Daoy (cell line): ENCODE measurements at regions not wholly inside any gene's neighbourhood (a gene's known extent, or its start where the extent isn't known, plus 50 kb on each side); places are given as distances from the start of the nearest gene placed in this dataset.
A peak's percentile ranks its signal among the peaks of the same experiment; 100 is the strongest.
"Not testable (repeated sequence)": the region's sequence is repeated elsewhere in the genome, so short reads cannot be mapped to it uniquely, and the experiment has no call there.

Source experiments
- DNase-seq: peaks from one replicate; pipeline ENCODE4 v3.0.0-alpha.2; 2015; ENCODE audit warnings: low read depth

DNA sequence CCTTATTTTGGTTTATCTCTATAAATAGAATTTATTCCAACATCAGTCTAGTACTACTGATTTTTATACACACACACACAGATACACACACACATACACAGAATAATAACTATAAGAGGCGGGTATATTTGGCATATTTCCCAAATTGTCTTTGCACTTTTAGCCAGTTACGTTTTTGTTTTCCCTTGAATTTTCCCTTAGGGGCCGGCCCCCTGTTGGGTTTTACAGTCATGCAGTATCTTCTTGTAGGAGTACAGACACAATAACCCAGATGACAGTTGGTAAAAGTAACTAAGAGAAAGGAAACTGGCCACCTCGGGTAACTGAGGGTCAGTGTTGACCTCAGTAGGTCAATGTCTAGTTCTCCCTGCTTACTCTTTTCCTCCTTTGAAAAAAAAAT lies 50.9 kb downstream of the DISP1 start:
- no peak for DNase-seq

DNA sequence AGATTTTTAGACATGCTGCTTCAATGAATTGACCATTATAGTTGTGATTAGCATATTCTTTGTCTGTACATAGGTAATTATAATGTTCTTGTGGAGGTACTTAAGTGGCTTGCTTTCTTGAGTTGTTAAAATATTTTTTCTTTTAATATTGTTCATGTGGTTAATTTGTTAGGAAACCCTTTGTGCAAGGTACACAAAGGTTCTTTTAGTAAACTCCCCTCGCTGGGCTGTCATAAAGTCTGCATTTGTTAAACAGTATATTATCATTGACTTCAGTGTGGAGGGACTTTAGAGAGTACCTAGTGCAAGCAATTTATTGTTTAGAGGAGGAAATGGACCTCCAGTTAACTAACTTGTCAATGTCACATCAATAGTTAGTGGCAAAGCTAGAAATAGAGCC lies 52.5 kb downstream of the DISP1 start:
- no peak for DNase-seq

DNA sequence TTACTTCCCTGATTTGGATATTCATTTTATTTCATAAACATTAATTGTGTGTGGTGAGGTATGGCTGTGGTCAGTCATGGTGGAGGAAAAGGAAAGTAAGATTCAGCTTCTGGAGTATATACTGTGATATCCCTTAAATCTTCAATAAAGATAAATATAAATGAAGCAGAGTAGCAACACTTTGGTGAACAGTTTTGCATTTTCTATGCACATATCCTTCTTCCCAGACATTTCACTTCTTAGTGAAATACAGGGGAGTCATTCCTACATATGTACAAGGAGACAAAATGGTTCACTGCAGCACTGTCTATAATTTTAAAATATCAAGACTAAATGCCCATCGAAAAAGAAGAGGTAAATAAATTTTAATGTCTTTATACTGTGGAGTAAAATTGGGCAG lies 61.3 kb downstream of the DISP1 start:
- DNase-seq: no peak

DNA sequence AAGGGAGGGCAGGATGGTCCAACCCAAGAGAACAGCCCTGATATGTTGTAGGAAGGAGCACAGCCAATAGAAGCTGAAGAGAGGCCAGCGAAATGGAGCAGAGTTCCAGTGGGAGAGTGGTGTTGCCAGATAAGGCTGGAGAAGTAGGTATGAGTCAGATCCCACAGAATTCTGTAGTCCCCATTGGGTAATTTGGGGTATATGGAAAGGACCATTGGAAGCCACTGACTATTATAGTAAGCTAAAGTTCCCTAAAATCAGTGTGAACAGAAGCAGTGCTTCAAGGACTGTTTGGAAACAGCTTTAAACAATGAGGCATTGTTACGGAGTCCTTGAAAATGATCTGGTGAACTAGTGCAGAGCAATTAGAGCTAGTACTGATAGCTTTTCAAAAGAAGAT lies 63.0 kb downstream of the DISP1 start:
- DNase-seq: no peak

DNA sequence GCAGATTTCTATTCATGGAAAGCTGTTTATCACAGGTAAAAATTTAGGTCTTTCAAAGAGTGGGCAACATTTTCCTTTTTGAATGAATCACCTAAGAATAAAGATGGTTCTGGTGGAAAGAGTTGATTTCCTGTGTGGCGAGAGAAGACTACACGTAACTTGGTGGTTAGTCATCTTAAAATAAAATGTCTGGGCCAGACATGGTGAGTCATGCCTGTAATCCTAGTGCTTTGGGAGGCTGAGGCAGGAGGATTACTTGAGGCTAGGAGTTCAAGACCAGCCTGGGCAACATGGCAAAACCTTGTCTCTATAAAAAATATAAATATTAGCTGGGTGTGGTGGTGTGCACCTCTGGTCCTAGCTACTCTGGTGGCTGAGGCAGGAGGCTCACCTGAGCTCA lies 65.7 kb downstream of the DISP1 start:
- peak; percentile 76 for DNase-seq

DNA sequence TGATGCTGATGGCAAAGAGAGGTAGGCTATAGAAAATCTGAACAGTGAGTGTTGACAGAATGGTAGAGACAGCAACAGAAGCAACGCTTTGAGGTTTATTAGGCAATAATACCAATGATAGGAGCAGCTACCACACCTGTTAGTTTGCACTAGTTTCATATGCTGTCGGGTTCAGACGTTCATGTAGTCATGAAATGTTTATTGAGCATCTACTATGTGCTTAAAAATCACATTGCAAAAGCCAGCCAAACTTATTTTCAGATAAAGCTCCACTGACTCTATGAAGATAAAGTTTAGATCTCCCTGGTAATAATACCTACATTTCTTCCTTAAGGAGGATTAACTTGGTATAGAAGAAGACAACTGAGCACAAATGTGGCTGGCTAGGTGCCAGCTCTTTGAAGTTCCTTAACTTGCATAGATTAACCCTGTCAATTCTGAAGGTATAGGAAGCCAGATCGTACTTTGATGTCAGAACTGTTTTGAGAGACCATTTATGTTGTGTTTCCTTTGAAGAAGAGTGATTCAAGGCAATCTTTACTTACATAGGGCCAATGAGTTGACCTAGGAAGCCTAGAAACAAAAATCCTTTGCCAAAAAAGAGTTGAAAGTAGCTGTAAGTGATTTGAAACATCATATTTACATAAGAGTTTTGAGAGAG lies 71.5 kb downstream of the DISP1 start:
- no peak for DNase-seq

DNA sequence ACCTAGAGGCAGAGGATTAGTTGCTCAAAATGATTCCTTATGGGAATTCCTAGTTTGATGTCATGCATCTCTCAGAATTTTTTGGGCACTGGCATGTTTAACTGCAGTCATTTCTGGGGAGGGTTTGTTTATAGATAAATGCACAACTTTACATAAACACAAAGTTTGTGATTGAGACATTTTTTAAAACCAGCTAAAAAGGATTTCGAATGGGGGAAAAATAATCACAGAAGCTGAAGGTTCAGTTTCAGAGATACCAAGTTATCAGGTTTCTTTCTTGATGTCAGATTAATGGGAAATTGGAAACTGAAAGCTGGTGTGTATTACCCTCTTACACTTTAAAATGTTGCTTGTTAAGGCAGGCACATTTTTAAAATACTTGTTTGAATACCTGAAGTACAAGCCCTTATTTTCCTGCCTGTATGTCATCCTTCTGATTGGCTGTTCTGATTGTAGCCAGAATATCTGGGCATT lies 72.1 kb downstream of the DISP1 start:
- DNase-seq: no peak

DNA sequence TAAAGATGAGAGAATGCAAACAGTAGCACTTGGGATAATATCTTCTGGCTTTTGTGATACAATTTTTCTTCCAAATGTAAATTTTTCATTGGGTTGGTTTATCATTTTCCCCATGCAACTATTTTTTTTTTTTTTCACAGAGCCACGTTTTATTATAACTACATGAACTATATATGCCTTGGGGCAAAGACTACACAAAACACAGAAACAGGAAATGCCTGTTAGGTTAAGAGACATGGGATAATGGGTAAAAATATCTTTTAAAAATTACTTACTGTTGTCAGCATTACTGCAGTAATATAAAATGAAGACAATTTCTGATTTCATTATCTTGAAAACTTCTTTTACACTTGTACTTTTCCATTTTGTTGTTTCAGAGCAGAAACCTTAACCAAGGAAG lies 74.6 kb downstream of the DISP1 start:
- DNase-seq: no peak

DNA sequence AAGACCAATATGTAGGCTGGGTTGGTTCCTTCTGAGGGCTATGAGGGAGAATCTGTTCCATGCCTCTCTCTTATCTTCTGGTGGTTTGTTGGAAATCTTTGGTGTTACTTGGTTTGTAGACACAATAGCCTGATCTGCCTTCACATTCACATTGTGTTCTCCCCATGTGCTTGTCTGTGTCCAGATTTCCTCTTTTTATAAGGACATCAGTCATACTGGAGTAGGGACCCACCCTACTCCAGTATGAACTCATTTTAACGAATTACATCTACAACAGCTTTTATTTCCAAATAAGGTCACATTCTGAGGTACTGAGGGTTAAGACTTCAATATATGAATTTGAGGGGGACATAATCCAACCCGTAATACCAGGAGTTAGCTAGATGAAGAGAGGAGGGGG lies 75.9 kb downstream of the DISP1 start:
- no peak for DNase-seq

DNA sequence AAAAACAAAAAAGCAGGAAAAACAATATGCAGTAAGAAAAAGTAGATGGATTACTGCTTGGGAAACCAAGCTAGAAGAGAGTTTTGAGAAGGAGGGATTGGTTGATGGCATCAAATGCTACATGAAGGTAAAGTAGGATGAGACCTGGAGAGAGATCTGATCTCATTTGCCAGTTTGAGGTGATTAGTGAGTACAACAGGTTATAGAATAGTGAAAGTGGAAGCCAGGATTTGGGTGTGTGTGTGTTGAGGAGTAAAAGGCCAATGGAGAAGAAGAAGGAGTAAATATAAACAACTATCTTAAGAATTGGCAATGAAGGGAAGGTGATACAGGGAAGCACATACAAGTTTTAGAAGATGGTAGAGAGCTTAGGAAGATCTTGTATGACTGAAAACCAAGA lies 76.7 kb downstream of the DISP1 start:
- no peak for DNase-seq

DNA sequence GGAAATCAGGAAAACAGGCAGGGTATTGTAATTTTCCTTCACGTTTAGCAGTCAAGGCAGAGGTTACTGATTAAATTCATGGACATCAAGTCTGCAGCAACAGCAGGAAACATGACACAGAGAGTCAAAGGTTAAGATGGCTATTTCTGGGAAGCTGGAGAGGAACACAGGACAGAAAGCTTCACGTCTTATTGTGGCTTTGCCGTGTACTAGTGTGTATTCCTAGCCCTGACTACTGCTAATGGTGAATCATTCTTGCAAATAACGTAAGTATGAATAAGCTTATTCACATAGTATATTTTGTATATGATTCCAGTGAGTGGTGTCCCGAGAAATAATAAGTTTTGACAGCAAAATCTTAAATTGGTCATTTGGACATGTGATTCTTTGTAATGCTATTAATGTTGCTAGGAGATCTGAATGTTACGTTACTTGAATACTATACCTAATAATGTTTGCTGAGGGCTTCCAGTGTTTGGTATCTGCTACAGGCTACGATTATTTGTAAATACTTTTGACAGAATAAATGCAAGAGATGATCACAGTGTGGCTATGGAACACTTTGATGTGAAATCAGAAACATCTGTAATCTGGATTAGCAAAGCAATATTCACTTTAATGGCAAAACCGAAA lies 77.4 kb downstream of the DISP1 start:
- no peak for DNase-seq

DNA sequence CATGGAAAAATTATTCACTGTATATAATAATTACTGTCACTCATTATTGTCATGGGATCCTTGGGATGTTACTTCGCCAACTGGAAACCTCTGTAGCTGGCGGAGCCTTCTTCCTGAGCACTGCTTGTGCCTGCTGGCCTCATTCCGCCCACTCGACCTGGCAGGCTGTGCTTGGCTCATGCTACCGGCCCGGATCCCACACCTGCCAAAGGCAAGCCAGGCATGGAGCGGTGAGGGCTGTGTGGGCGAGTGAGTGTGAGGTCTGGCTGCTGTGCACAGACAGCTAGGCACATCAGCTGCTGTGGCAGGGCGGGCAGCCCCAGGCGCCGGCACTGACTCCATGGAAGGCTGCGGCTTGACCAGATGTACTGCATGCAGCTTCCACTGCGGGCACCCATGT lies 78.4 kb downstream of the DISP1 start:
- no peak for DNase-seq

DNA sequence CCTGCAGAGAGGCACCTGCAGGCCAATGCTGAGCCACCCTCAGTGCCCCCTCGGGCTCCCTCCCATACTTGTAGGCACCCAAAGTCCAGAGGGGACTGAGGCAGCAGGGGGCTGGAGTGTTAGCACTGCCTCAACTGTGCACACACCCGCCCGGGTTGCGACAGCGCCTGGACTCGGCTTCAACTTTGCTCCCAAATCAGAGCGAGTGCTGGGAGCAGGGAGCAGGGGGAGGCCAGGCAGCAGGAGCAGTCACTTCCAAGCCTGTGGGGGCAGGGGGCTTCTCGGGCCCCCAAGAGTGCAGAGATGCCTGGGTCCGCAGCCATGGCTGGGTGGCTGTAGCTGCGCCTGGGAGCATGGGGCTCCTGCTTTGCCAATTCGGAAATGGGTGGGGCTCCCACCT lies 79.5 kb downstream of the DISP1 start:
- DNase-seq: no peak

DNA sequence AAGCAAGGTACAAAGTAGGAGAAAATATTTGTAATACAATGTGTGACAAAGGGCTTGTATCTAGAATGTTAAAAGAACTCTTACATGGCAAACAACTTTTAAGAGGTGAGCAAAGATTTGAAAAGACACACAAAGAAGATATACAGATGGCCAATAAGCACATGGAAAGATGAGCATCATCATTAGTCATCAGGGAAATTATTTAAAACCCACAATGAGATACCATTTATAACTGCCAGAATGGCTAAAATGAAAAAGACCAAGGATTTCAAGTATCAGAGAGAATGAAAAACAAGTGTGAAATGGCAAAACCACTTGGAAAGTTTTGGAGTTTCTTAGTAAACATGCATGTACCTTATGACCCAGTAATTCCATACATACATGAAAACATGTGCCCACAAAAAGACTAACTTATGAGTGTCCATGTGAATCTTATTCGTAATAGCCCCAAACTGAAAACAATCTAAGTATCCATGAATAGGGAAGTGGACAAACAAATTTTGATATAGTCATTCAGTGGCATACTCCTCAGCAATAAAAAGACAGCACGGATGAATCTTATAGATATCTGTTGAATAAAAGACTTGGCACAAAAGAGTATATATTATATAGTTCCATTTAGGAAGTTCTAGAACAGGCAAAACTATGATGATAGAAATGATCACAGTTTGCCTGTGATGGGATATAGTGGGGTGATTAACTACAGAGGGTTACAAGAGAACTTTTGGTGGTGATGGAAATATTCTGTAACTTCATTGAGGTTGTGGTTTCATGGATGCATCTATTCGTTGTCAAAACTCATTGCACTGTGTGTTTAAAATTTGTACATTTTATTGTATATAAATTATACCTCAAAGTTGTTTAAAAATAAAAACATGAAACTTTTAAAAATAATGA lies 82.0 kb downstream of the DISP1 start:
- no peak for DNase-seq

DNA sequence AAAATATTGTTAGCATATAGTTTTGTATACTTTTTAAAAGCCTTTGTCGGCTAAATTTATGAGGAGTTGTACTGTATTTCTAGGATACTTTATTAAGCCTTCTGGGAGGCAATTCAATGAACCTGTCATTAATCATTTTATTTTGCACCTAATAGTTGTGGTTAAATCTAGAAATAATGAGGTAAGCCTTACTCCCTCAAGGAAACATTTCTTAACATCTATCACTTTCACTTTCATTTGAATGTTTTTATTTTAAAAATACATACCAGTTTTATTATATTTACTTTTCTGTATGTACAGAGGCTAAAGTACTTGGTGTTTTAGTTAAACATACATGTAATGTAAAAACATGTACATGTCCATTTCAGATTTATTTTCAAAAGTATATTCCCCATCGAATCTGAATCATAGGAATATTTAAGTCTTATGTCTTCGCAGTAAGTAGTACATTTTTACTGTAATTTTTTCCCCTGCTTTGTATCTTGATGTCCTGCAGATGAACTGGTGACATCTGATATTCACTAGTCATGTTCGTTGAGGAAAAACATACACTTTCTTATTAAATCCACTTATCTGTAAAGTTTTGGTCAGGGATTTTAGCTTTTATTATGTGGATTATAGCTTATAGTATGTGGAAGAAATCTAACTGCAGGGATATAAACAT lies 82.8 kb downstream of the DISP1 start:
- DNase-seq: no peak

DNA sequence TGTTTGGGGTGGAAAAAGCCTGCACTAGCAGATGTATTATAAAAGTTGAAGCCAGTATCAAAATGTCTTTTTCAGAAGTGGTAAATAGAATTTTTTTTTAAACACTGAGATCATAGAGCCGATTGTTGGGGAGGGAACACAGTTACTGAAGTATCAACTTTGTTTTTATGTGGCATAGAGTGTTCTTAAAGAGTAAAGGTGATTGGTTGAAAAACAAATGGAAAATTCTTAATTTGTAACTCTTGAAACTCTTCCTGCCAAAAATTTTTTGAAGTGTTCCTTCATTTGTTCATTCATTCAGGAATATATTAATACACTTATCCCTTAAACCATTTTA lies 83.3 kb downstream of the DISP1 start:
- DNase-seq: no peak

DNA sequence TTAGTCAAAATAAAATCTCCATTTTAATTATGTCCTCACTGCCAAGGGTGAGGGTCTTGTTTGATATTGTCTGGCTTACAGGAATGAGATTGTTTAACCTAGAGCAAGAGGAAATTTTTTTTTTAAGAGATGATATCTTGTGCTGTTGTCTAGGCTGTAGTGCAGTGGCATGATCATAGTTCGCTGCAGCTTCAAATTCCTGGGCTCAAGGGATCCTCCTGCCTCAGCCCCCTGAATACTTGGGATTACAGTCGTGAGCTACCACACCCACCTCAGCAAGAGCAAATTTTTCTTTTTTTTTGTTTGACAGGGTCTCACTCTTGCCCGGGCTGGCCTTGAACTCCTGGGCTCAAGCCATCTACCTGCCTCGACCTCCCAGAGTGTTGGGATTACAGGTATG lies 84.6 kb downstream of the DISP1 start:
- DNase-seq: no peak

DNA sequence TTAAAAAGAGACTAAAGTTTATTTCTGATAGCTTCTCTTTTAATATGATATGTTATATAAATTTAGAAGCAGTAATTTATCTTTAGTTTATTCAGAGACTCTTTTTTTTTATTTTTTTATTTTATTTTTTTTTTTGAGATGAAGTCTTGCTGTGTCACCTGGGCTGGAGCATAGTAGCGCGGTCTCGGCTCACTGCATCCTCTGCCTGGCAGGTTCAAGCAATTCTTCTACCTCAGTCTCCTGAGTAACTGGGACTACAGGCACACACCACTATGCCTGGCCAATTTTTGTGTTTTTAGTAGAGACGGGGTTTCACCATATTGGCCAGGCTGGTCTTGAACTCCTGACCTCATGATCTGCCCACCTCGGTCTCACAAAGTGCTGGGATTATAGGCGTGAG lies 89.6 kb downstream of the DISP1 start:
- DNase-seq: no peak

DNA sequence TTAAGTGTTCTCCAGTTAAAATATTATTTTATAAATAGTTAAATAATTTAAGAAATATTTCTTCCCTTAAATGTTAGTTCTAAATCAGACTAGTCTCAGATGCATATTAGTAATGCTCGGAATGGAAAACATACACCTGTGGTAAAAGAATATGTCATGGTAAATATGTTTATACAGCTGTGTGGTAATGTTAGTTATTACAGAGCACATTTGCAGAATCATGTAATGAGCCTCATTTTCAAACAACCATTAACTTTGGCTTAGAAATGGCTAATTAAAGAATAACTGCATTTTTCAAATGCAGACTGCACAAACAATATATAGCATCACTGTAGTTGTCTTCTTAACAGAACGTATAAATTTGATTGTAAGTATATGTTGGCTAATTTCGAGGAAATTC lies 90.3 kb downstream of the DISP1 start:
- no peak for DNase-seq

DNA sequence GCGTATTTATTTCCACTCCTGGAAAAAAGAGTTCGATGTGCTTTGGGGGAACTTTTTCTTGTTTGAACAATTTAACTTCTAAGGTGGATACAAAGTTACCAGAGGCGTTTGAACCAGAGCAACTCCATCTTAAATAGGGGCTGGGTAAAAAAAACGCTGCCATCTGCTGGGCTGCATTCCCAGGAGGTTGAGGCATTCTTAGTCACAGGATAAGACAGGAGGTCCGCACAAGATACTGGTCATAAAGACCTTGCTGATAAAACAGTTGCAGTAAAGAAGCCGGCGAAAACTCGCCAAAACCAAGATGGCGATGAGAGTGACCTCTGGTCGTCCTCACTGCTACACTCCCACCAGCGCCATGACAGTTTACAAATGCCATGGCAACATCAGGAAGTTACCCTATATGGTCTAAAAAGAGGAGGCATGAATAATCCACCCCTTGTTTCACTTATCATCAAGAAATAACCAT lies 91.5 kb downstream of the DISP1 start:
- not testable (repeated sequence) for DNase-seq

DNA sequence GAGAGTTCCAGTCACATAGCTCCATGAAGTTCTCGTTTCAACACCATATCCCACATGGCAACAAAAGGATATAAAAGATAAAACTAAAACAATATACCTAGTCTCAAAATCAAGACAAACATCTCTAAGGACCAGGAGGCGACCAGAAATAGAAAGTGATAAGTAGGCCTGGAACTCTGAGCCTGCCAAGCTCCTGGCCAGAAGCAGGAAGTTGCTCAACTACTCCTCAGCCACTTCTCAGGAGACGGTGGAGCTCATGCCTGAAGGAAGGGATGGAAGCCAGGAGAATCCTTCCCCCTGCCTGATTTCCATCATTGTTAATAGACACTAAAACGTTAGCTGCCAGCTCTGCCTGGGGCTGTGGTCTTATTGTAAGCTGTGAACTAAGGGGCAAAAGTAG lies 94.7 kb downstream of the DISP1 start:
- peak; percentile 35 for DNase-seq

DNA sequence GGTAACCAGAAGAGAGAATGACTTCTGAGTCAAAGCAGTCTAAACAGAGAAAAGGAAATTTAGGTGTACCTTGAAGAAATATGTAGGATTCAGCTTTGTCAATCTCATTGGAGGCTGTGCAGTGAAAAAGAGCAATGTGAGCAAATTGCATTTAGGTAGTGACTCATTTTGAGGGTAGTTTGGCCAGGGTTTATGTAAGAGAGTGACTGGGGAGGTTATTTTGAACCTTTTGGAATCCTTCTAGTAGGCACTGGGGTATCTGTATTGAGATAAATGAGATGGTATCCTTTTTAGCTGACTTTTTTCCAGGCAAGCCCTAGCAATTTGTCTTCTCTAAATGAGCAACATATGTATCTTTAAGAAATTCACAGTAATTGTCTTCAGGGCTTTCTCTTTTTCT lies 95.9 kb downstream of the DISP1 start:
- peak; percentile 36 for DNase-seq
